GM19468 (cell line): ENCODE measurements at regions not wholly inside any gene's neighbourhood (a gene's known extent, or its start where the extent isn't known, plus 50 kb on each side); places are given as distances from the start of the nearest gene placed in this dataset.

Experiments
- ATAC-seq: cut with Tn5 transposase; IDR thresholded peaks from one replicate; pipeline ENCODE4 v1.9.1; 2021; ENCODE audit warnings: mild to moderate bottlenecking, moderate library complexity, moderate number of reproducible peaks; ENCODE audit not compliant: unreplicated experiment; ENCODE audit errors: extremely low read depth

GRCh38 chr6:95071464-95071863 is 505.9 kb upstream of the MANEA start:
- no peak for ATAC-seq

- no peak for ATAC-seq
These were observed 498.9 kb upstream of the MANEA start for GRCh38 chr6:95078457-95078856.

- no peak for ATAC-seq
These were observed 496.1 kb upstream of the MANEA start for GRCh38 chr6:95081231-95081630.

GRCh38 chr6:95081949-95082348 is 495.4 kb upstream of the MANEA start:
- ATAC-seq, result no peak

- ATAC-seq, result no peak
These were observed 493.8 kb upstream of the MANEA start for GRCh38 chr6:95083506-95083905.

- no peak for ATAC-seq
These were observed 492.5 kb upstream of the MANEA start for GRCh38 chr6:95084867-95085266.

GRCh38 chr6:95087394-95088097 is 489.8 kb upstream of the MANEA start:
- no peak for ATAC-seq

- ATAC-seq, result peak; percentile 78
These were observed 485.4 kb upstream of the MANEA start for GRCh38 chr6:95091823-95092436.

- no peak for ATAC-seq
These were observed 484.2 kb upstream of the MANEA start for GRCh38 chr6:95093154-95093553.

GRCh38 chr6:95094751-95095663 is 482.3 kb upstream of the MANEA start:
- ATAC-seq, result no peak

GRCh38 chr6:95095855-95096254 is 481.5 kb upstream of the MANEA start:
- no peak for ATAC-seq

GRCh38 chr6:95099410-95099809 is 477.9 kb upstream of the MANEA start:
- no peak for ATAC-seq

GRCh38 chr6:95109212-95109611 is 468.1 kb upstream of the MANEA start:
- no peak for ATAC-seq

- ATAC-seq, result no peak
These were observed 466.6 kb upstream of the MANEA start for GRCh38 chr6:95110767-95111166.

- ATAC-seq, result no peak
These were observed 460.1 kb upstream of the MANEA start for GRCh38 chr6:95117236-95117635.

- no peak for ATAC-seq
These were observed 457.4 kb upstream of the MANEA start for GRCh38 chr6:95119927-95120326.

GRCh38 chr6:95120984-95121383 is 456.4 kb upstream of the MANEA start:
- no peak for ATAC-seq

- ATAC-seq, result no peak
These were observed 450.1 kb upstream of the MANEA start for GRCh38 chr6:95127261-95127660.

- ATAC-seq, result no peak
These were observed 448.9 kb upstream of the MANEA start for GRCh38 chr6:95128439-95128838.

- no peak for ATAC-seq
These were observed 448.4 kb upstream of the MANEA start for GRCh38 chr6:95128947-95129346.

- ATAC-seq, result no peak
These were observed 443.8 kb upstream of the MANEA start for GRCh38 chr6:95133578-95133977.
